AG04449 (cell line): ENCODE measurements at regions not wholly inside any gene's neighbourhood (a gene's known extent, or its start where the extent isn't known, plus 50 kb on each side); places are given as distances from the start of the nearest gene placed in this dataset.
"Not testable (repeated sequence)": the region's sequence is repeated elsewhere in the genome, so short reads cannot be mapped to it uniquely, and the experiment has no call there.

Experiments used
- CTCF ChIA-PET: fragments of 350-600 bp; formaldehyde crosslinking; extraction: SDS; loops from one replicate; lab custom pipeline; 2021; ENCODE audit warnings: antibody characterized with exemption; lab: Yijun Ruan, JAX
- POLR2A ChIA-PET: fragments of 400-600, 350-600 bp; formaldehyde crosslinking; extraction: SDS; loops from one replicate; lab custom pipeline; 2020; ENCODE audit warnings: antibody characterized with exemption, inconsistent platforms; lab: Yijun Ruan, JAX
- DNase-seq: peaks from one replicate; pipeline ENCODE4 v3.0.0-alpha.2; 2010; ENCODE audit warnings: low read depth, low spot score
- H3K4me3 ChIP-seq: 2 replicates; pipeline ENCODE4 v1.5.1; 2011; ENCODE audit warnings: low read depth, mild to moderate bottlenecking, control low read depth, low read length
- TF ChIP-seq, protein P1 (sequence below): IDR thresholded peaks from one replicate; pipeline ENCODE4 v1.5.1; 2011; ENCODE audit warnings: mild to moderate bottlenecking, moderate library complexity, low read length, control low read depth, inconsistent platforms; ENCODE audit not compliant: insufficient read depth; ENCODE audit errors: missing control alignments

DNA sequence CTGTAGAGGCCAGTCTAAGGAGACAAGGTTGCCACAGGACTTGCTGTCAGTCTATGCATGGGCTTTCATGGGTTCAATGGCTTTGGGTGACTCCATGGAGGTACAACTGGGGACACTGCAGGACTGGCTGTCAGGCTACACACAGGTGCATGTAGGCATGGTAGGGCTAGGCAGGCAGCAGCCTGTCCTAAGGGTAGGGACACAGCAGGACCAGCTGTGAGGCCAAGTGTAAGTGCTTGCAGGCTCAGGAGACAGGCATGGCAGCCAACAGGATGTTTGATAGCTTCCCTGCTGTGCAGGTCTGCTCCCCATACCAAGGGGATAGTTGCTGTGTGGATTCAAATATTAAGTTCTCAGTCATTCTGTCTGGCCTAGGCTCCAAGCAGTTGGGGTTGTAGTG lies 181.0 kb upstream of the NPY start:
- POLR2A ChIA-PET: no interaction called here
- H3K4me3 ChIP-seq: no peak overlapping the region
- CTCF ChIA-PET: no interaction called here
- DNase-seq: no peak
- TF ChIP-seq, protein P1, sequence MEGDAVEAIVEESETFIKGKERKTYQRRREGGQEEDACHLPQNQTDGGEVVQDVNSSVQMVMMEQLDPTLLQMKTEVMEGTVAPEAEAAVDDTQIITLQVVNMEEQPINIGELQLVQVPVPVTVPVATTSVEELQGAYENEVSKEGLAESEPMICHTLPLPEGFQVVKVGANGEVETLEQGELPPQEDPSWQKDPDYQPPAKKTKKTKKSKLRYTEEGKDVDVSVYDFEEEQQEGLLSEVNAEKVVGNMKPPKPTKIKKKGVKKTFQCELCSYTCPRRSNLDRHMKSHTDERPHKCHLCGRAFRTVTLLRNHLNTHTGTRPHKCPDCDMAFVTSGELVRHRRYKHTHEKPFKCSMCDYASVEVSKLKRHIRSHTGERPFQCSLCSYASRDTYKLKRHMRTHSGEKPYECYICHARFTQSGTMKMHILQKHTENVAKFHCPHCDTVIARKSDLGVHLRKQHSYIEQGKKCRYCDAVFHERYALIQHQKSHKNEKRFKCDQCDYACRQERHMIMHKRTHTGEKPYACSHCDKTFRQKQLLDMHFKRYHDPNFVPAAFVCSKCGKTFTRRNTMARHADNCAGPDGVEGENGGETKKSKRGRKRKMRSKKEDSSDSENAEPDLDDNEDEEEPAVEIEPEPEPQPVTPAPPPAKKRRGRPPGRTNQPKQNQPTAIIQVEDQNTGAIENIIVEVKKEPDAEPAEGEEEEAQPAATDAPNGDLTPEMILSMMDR: no peak

DNA sequence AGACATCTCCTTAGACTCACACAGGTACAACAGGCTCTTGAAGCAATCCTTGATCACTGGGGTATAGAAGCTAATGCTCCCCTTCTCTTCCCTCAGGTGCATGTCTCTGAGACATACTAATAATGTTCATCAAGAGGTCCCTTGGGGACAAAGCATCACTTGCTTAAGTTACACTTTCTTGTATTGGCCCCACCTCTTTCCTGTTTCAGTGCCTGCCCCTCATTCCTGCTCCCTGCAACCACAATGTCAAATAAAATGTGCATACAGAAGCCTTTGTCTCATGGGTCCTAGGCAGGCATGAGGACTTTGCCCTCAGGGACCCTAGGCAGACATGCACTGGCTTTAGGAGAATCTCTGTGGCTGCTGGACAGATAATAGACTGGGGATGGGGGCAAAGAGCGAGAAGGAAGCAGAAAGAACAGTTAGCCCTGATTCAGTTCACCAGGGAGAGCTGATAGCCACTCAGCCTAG lies 175.0 kb upstream of the NPY start:
- TF ChIP-seq, protein P1: no peak
- no peak overlapping the region for H3K4me3 ChIP-seq
- CTCF ChIA-PET: no interaction called here
- POLR2A ChIA-PET: no interaction called here
- no peak for DNase-seq

DNA sequence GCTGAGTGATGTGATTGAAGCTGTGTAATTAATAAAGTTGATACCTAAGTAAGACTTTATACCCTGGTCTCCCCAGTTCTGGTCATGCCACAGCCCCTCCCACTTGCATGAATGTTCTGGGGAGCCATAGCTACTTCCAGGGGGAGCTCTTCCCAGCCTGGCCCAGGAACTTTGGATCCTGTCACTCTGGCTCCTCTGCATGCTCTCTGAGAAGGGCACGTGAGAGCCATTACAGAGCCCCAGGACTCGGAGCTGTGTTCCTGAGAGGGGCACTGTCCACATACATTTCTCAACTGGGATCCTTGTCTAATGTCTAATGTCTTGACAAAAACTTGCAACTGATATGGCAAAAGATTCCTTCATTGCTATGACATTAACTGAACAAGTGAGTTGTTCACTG lies 173.9 kb upstream of the NPY start:
- TF ChIP-seq, protein P1: no peak
- no peak for DNase-seq
- ChIA-PET CTCF (no interaction called here), POLR2A (no interaction called here)
- no peak overlapping the region for H3K4me3 ChIP-seq

- H3K4me3 ChIP-seq: no peak overlapping the region
- POLR2A ChIA-PET: no interaction called here
- CTCF ChIA-PET: no interaction called here
- TF ChIP-seq, protein P1: no peak
- no peak for DNase-seq
Observed at GRCh38 chr7:24113506-24113905, 170.5 kb upstream of the NPY start.

DNA sequence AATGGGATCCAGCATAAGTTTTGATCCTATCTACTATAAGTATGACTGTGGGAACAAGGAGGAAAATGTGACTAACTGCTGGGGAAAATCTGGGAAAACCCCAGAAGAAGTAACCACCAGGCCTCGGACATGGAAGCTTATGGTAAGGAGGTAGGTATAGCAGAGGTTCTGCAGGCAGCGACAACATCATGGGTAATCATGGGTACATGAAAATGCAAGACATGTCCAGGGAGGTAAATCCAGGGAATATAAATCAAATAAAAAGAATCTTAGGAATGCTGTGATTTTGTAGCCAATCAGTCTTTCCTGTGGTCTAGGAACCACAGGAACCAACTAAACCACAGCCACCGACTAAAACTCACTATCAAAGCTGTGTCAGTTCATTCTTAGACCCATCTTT lies 168.3 kb upstream of the NPY start:
- CTCF ChIA-PET: no interaction called here
- no peak overlapping the region for H3K4me3 ChIP-seq
- TF ChIP-seq, protein P1: no peak
- POLR2A ChIA-PET: no interaction called here
- no peak for DNase-seq

GRCh38 chr7:24117903-24118499 lies 166.0 kb upstream of the NPY start:
- DNase-seq, H3K4me3 ChIP-seq, CTCF ChIA-PET, POLR2A ChIA-PET: not testable (repeated sequence)

GRCh38 chr7:24119852-24120251 lies 164.1 kb upstream of the NPY start:
- H3K4me3 ChIP-seq: no peak overlapping the region
- TF ChIP-seq, protein P1: no peak
- ChIA-PET POLR2A (no interaction called here), CTCF (no interaction called here)
- DNase-seq: no peak
